Motor neuron (in vitro differentiated cells): ENCODE measurements at regions not wholly inside any gene's neighbourhood (a gene's known extent, or its start where the extent isn't known, plus 50 kb on each side); places are given as distances from the start of the nearest gene placed in this dataset.
"Not testable (repeated sequence)": the region's sequence is repeated elsewhere in the genome, so short reads cannot be mapped to it uniquely, and the experiment has no call there.

Source experiments
- ATAC-seq, 8 experiments: fragments of 200-7000 bp; cut with Tn5 transposase; replicated peaks in 6 of 8; 2 replicates each; pipeline ENCODE4 v1.8.0; 2021; ENCODE audit warnings: mild to moderate bottlenecking in 8 of 8, moderate library complexity in 8 of 8
- H3K27ac ChIP-seq, 2 donors: fragments of 250-450 bp; sonication (Bioruptor Pico); 2 replicates each; pipeline ENCODE4 v1.9.0; 2021; ENCODE audit warnings: antibody characterized with exemption in 2 of 2, mild to moderate bottlenecking in 2 of 2, moderate library complexity in 1 of 2
- H3K4me1 ChIP-seq, 2 donors: fragments of 250-450 bp; sonication (Bioruptor Pico); replicated peaks in 1 of 2; 2 replicates each; pipeline ENCODE4 v1.6.1; 2021; ENCODE audit warnings: antibody characterized with exemption in 2 of 2, mild to moderate bottlenecking in 2 of 2, moderate library complexity in 1 of 2
- H3K4me3 ChIP-seq, 5 donors: fragments of 250-450 bp; sonication (Bioruptor Pico); 2 replicates each; pipeline ENCODE4 v1.9.0; 2021; ENCODE audit warnings: antibody characterized with exemption in 5 of 5, mild to moderate bottlenecking in 5 of 5, moderate library complexity in 4 of 5
- WGBS, 10 experiments: fragments of 450-650 bp; shearing (Covaris generic); methylation state at CpG; one replicate each; pipeline ENCODE4 v1.0.0; 2022; 5-methylcytosine and 5-hydroxymethylcytosine counted together
- in situ Hi-C, 9 experiments: fragments of 400-800 bp; cut with MboI; loops; one replicate each; pipeline ENCODE4 v1.15.0; 2021; ENCODE audit warnings: low sequenced_read_pairs in 9 of 9, low pct_unique_long_range_greater_than_20kb in 2 of 9; ENCODE audit not compliant: unreplicated experiment in 9 of 9

- Histone ChIP-seq H3K27ac (no peak overlapping the region), H3K4me3 (no peak overlapping the region), H3K4me1 (peaks cover 9 to 21% of the 10 kb centered on the region in 2 donors)
- WGBS, 10 experiments, result 65 to 100% (median 88%) methylated on average over 1 to 5 of the region's 5 CpGs
- in situ Hi-C loops, result no loop called here
- no peak for ATAC-seq
Measured at GRCh38 chr7:115227473-115228235, 305.8 kb downstream of the MDFIC start.

GRCh38 chr7:115226410-115226809 lies 304.5 kb downstream of the MDFIC start:
- peaks cover 9 to 20% of the 10 kb centered on the region in 2 donors for H3K4me1 ChIP-seq
- WGBS, 10 experiments, result 0 to 86% (median 29%) methylated on average over 1 of the region's 1 CpG; no CpG with 5 or more reads in 3 of the 10 experiments
- ATAC-seq, result no peak
- in situ Hi-C loops, result no loop called here
- no peak overlapping the region for H3K27ac ChIP-seq
- H3K4me3 ChIP-seq, result no peak overlapping the region

- Histone ChIP-seq H3K27ac (no peak overlapping the region), H3K4me3 (no peak overlapping the region), H3K4me1 (peaks cover 3 to 12% of the 10 kb centered on the region in 2 donors)
- no peak for ATAC-seq
- WGBS, 10 experiments, result 48 to 100% (median 93%) methylated on average over 2 to 6 of the region's 6 CpGs; no CpG with 5 or more reads in 1 of the 10 experiments
- in situ Hi-C loops, result no loop called here
Measured at GRCh38 chr7:115224922-115225321, 303.0 kb downstream of the MDFIC start.

GRCh38 chr7:115223959-115224358 lies 302.1 kb downstream of the MDFIC start:
- Histone ChIP-seq H3K27ac (no peak overlapping the region), H3K4me3 (no peak overlapping the region), H3K4me1 (peaks cover 0 to 3% of the 10 kb centered on the region in 2 donors)
- WGBS, 10 experiments, result 56 to 100% (median 86%) methylated on average over 1 of the region's 1 CpG; no CpG with 5 or more reads in 3 of the 10 experiments
- in situ Hi-C loops, result no loop called here
- ATAC-seq, result no peak

GRCh38 chr7:115221456-115221855 lies 299.6 kb downstream of the MDFIC start:
- Histone ChIP-seq H3K4me3 (no peak overlapping the region), H3K27ac (no peak overlapping the region), H3K4me1 (no peaks in the 10 kb centered on the region)
- ATAC-seq, result peak in 1 of 8 experiments; percentile 43
- in situ Hi-C loops, result no loop called here

GRCh38 chr7:115218076-115218475 lies 296.2 kb downstream of the MDFIC start:
- no peak for ATAC-seq
- Histone ChIP-seq H3K27ac (no peak overlapping the region), H3K4me3 (no peak overlapping the region), H3K4me1 (no peaks in the 10 kb centered on the region)
- WGBS, 10 experiments, result 83 to 100% (median 100%) methylated on average over 1 of the region's 1 CpG; no CpG with 5 or more reads in 2 of the 10 experiments
- in situ Hi-C loops, result no loop called here

GRCh38 chr7:115217373-115217772 lies 295.5 kb downstream of the MDFIC start:
- ATAC-seq, result no peak
- in situ Hi-C loops, result no loop called here
- no peak overlapping the region for H3K4me3 ChIP-seq
- H3K27ac ChIP-seq, result no peak overlapping the region
- WGBS, 10 experiments, result 0 to 100% (median 46%) methylated on average over 1 of the region's 1 CpG; no CpG with 5 or more reads in 3 of the 10 experiments
- no peaks in the 10 kb centered on the region for H3K4me1 ChIP-seq

GRCh38 chr7:115216652-115217051 lies 294.8 kb downstream of the MDFIC start:
- no peak for ATAC-seq
- Histone ChIP-seq H3K27ac (no peak overlapping the region), H3K4me3 (no peak overlapping the region), H3K4me1 (no peaks in the 10 kb centered on the region)
- in situ Hi-C loops, result no loop called here
- 56 to 100% (median 84%) methylated on average over 1 of the region's 1 CpG; no CpG with 5 or more reads in 4 of the 10 experiments for WGBS, 10 experiments

GRCh38 chr7:115211171-115211570 lies 289.3 kb downstream of the MDFIC start:
- ATAC-seq, result no peak
- in situ Hi-C loops, result no loop called here
- 42 to 100% (median 74%) methylated on average over 1 of the region's 1 CpG; no CpG with 5 or more reads in 1 of the 10 experiments for WGBS, 10 experiments

GRCh38 chr7:115210552-115210951 lies 288.7 kb downstream of the MDFIC start:
- H3K27ac ChIP-seq, result no peak overlapping the region
- in situ Hi-C loops, result no loop called here
- no peaks in the 10 kb centered on the region for H3K4me1 ChIP-seq
- WGBS, 10 experiments, result 59 to 97% (median 85%) methylated on average over 3 to 4 of the region's 4 CpGs; no CpG with 5 or more reads in 1 of the 10 experiments
- no peak overlapping the region for H3K4me3 ChIP-seq
- ATAC-seq, result no peak

More at GRCh38 chr7:115211171-115211570, 289.3 kb downstream of the MDFIC start:
- Histone ChIP-seq H3K4me3 (no peak overlapping the region), H3K4me1 (no peaks in the 10 kb centered on the region), H3K27ac (no peak overlapping the region)

- ATAC-seq, result no peak
- H3K4me1 ChIP-seq, result no peaks in the 10 kb centered on the region
- in situ Hi-C loops, result no loop called here
- 61 to 100% (median 88%) methylated on average over 1 to 6 of the region's 6 CpGs; no CpG with 5 or more reads in 1 of the 10 experiments for WGBS, 10 experiments
- no peak overlapping the region for H3K4me3 ChIP-seq
- H3K27ac ChIP-seq, result no peak overlapping the region
Measured at GRCh38 chr7:115208710-115209560, 287.0 kb downstream of the MDFIC start.

- not testable (repeated sequence) for ATAC-seq, H3K4me3 ChIP-seq
Measured at GRCh38 chr7:115206374-115206773, 284.5 kb downstream of the MDFIC start.

GRCh38 chr7:115198143-115198542 lies 276.2 kb downstream of the MDFIC start:
- Histone ChIP-seq H3K4me1 (no peaks in the 10 kb centered on the region), H3K27ac (no peak overlapping the region), H3K4me3 (no peak overlapping the region)
- ATAC-seq, result no peak
- 61 to 100% (median 90%) methylated on average over 1 to 3 of the region's 3 CpGs; no CpG with 5 or more reads in 1 of the 10 experiments for WGBS, 10 experiments
- in situ Hi-C loops, result no loop called here

More at GRCh38 chr7:115206374-115206773, 284.5 kb downstream of the MDFIC start:
- H3K4me1 ChIP-seq, in situ Hi-C loops, H3K27ac ChIP-seq: not testable (repeated sequence)
- 50 to 100% (median 80%) methylated on average over 1 to 2 of the region's 2 CpGs; no CpG with 5 or more reads in 6 of the 10 experiments for WGBS, 10 experiments
